ENCODE measurements at regions not wholly inside any gene's neighbourhood (a gene's known extent, or its start where the extent isn't known, plus 50 kb on each side); places are given as distances from the start of the nearest gene placed in this dataset.

DNA sequence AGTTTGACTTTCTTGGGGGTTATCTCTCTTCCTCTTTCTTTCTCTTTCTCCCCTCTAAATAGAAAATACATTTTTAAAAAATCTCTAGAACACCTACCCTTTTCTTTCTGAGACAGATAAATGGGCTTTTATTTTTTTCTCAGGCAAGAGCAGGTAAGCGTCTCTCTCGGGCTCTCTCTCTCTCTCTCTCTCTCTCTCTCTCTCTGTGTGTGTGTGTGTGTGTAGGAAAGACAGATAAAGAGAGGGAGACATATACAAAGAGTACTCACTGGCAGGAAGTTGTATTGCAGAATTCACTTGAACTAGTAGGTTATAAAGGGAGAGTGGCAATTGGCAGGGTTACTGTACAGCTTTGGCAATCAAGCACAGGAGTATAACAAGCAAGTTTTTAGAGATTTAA, 118.1 kb upstream of the LSAMP start (continued):
- TF ChIP-seq, protein P1, sequence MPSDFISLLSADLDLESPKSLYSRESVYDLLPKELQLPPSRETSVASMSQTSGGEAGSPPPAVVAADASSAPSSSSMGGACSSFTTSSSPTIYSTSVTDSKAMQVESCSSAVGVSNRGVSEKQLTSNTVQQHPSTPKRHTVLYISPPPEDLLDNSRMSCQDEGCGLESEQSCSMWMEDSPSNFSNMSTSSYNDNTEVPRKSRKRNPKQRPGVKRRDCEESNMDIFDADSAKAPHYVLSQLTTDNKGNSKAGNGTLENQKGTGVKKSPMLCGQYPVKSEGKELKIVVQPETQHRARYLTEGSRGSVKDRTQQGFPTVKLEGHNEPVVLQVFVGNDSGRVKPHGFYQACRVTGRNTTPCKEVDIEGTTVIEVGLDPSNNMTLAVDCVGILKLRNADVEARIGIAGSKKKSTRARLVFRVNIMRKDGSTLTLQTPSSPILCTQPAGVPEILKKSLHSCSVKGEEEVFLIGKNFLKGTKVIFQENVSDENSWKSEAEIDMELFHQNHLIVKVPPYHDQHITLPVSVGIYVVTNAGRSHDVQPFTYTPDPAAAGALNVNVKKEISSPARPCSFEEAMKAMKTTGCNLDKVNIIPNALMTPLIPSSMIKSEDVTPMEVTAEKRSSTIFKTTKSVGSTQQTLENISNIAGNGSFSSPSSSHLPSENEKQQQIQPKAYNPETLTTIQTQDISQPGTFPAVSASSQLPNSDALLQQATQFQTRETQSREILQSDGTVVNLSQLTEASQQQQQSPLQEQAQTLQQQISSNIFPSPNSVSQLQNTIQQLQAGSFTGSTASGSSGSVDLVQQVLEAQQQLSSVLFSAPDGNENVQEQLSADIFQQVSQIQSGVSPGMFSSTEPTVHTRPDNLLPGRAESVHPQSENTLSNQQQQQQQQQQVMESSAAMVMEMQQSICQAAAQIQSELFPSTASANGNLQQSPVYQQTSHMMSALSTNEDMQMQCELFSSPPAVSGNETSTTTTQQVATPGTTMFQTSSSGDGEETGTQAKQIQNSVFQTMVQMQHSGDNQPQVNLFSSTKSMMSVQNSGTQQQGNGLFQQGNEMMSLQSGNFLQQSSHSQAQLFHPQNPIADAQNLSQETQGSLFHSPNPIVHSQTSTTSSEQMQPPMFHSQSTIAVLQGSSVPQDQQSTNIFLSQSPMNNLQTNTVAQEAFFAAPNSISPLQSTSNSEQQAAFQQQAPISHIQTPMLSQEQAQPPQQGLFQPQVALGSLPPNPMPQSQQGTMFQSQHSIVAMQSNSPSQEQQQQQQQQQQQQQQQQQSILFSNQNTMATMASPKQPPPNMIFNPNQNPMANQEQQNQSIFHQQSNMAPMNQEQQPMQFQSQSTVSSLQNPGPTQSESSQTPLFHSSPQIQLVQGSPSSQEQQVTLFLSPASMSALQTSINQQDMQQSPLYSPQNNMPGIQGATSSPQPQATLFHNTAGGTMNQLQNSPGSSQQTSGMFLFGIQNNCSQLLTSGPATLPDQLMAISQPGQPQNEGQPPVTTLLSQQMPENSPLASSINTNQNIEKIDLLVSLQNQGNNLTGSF (CRISPR knock-in tag; IDR thresholded peaks at IDR 0.05), result no peak
- TF ChIP-seq, protein P2, sequence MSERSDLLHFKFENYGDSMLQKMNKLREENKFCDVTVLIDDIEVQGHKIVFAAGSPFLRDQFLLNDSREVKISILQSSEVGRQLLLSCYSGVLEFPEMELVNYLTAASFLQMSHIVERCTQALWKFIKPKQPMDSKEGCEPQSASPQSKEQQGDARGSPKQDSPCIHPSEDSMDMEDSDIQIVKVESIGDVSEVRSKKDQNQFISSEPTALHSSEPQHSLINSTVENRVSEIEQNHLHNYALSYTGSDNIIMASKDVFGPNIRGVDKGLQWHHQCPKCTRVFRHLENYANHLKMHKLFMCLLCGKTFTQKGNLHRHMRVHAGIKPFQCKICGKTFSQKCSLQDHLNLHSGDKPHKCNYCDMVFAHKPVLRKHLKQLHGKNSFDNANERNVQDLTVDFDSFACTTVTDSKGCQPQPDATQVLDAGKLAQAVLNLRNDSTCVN (CRISPR knock-in tag; IDR thresholded peaks at IDR 0.05; ENCODE audit: borderline replicate concordance), result no peak
- TF ChIP-seq, protein P3, sequence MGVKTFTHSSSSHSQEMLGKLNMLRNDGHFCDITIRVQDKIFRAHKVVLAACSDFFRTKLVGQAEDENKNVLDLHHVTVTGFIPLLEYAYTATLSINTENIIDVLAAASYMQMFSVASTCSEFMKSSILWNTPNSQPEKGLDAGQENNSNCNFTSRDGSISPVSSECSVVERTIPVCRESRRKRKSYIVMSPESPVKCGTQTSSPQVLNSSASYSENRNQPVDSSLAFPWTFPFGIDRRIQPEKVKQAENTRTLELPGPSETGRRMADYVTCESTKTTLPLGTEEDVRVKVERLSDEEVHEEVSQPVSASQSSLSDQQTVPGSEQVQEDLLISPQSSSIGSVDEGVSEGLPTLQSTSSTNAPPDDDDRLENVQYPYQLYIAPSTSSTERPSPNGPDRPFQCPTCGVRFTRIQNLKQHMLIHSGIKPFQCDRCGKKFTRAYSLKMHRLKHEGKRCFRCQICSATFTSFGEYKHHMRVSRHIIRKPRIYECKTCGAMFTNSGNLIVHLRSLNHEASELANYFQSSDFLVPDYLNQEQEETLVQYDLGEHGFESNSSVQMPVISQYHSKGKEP (CRISPR knock-in tag; IDR thresholded peaks at IDR 0.05), result no peak
- TF ChIP-seq SALL2 (CRISPR knock-in tag; IDR thresholded peaks at IDR 0.05) (no peak), PAF1 (CRISPR knock-in tag; IDR thresholded peaks at IDR 0.05) (no peak), ZNF570 (CRISPR knock-in tag; IDR thresholded peaks at IDR 0.05; ENCODE audit: borderline replicate concordance) (no peak)
